ENCODE measurements at regions not wholly inside any gene's neighbourhood (a gene's known extent, or its start where the extent isn't known, plus 50 kb on each side); places are given as distances from the start of the nearest gene placed in this dataset.

DNA sequence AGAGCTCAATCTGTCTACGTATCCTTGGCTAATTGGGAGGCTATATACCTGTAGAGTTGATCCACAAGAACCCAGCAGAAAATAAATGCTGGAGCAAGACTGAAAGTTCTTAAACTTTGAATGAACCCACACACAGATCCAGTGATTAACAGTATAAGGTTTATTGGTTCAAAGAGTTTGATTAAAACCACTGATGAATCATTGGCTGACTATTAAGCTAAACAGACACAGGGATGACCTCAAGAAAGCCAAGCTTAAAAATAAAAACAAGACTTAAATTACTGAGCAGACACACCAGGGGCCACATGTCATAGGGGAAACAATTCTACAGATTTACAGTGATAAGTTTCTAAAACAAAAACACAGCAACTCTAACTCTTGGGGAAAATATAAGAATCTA lies 163.6 kb downstream of the SPATA31D1 start:
- TF ChIP-seq EGR1 (IDR thresholded peaks at IDR 0.05): no peak
- TF ChIP-seq, protein P1, sequence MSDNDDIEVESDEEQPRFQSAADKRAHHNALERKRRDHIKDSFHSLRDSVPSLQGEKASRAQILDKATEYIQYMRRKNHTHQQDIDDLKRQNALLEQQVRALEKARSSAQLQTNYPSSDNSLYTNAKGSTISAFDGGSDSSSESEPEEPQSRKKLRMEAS (IDR thresholded peaks at IDR 0.05): no peak

DNA sequence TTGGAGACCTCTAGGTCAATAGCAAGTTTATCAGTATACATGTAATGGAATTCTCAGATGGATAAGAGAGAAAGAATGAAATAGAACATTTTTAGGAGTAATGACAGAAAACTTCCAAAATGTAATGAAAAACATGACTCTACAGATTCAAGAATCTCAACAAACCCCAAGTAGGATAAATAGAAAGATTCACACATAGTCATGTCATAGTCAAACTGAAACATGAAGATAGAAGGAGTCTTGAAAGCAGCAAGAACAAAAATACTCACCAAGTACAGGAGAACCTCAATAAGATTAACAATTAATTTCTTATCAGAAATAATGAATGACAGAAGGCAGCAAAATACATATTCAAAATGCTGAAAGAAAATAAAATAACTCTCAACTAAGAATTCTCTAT lies 164.5 kb downstream of the SPATA31D1 start:
- TF ChIP-seq TAF1 (IDR thresholded peaks at IDR 0.05; ENCODE audit: low read depth) (no peak), EGR1 (IDR thresholded peaks at IDR 0.05) (no peak), YY1 (IDR thresholded peaks at IDR 0.05; ENCODE audit: low read depth) (no peak), TEAD4 (IDR thresholded peaks at IDR 0.05) (no peak), CREB1 (IDR thresholded peaks at IDR 0.05; ENCODE audit: low read depth) (no peak), TCF12 (IDR thresholded peaks at IDR 0.05; ENCODE audit: low read depth) (no peak)
- TF ChIP-seq, protein P2, sequence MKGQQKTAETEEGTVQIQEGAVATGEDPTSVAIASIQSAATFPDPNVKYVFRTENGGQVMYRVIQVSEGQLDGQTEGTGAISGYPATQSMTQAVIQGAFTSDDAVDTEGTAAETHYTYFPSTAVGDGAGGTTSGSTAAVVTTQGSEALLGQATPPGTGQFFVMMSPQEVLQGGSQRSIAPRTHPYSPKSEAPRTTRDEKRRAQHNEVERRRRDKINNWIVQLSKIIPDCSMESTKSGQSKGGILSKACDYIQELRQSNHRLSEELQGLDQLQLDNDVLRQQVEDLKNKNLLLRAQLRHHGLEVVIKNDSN (IDR thresholded peaks at IDR 0.05): no peak

DNA sequence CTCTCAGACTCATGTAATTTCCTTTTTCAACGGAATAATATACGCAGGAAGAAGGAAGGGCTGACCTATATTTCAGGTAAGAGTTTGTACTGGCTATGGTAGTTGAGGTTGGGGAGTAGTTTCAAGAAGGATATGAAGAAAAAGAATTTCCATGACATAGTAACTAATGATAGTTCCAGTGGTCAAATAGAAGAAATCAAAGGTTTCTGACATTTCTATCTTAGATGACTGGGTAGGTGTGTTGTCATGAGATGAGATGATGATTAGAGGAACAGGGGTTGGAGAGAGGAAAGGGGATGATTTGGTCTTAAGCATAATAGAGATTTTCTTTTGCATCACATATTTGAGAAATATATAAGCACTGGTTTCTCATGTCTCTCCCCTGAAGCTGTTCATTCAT lies 166.0 kb downstream of the SPATA31D1 start:
- TF ChIP-seq NFIC (IDR thresholded peaks at IDR 0.05) (no peak), TCF12 (IDR thresholded peaks at IDR 0.05; ENCODE audit: low read depth) (no peak), YY1 (IDR thresholded peaks at IDR 0.05; ENCODE audit: low read depth) (no peak), TEAD4 (IDR thresholded peaks at IDR 0.05) (no peak), EGR1 (IDR thresholded peaks at IDR 0.05) (no peak), CREB1 (IDR thresholded peaks at IDR 0.05; ENCODE audit: low read depth) (no peak), ZBTB7A (IDR thresholded peaks at IDR 0.05; ENCODE audit: low read depth) (no peak), TAF1 (IDR thresholded peaks at IDR 0.05; ENCODE audit: low read depth) (no peak), FOXM1 (IDR thresholded peaks at IDR 0.05; ENCODE audit: borderline replicate concordance, low read depth) (no peak), CEBPB (IDR thresholded peaks at IDR 0.05) (no peak), EP300 (IDR thresholded peaks at IDR 0.05; ENCODE audit: borderline replicate concordance) (no peak), RAD21 (IDR thresholded peaks at IDR 0.05; ENCODE audit: low read depth) (no peak)
- TF ChIP-seq, protein P1 (IDR thresholded peaks at IDR 0.05): no peak
- TF ChIP-seq, protein P2 (IDR thresholded peaks at IDR 0.05): no peak
- TF ChIP-seq, protein P3, sequence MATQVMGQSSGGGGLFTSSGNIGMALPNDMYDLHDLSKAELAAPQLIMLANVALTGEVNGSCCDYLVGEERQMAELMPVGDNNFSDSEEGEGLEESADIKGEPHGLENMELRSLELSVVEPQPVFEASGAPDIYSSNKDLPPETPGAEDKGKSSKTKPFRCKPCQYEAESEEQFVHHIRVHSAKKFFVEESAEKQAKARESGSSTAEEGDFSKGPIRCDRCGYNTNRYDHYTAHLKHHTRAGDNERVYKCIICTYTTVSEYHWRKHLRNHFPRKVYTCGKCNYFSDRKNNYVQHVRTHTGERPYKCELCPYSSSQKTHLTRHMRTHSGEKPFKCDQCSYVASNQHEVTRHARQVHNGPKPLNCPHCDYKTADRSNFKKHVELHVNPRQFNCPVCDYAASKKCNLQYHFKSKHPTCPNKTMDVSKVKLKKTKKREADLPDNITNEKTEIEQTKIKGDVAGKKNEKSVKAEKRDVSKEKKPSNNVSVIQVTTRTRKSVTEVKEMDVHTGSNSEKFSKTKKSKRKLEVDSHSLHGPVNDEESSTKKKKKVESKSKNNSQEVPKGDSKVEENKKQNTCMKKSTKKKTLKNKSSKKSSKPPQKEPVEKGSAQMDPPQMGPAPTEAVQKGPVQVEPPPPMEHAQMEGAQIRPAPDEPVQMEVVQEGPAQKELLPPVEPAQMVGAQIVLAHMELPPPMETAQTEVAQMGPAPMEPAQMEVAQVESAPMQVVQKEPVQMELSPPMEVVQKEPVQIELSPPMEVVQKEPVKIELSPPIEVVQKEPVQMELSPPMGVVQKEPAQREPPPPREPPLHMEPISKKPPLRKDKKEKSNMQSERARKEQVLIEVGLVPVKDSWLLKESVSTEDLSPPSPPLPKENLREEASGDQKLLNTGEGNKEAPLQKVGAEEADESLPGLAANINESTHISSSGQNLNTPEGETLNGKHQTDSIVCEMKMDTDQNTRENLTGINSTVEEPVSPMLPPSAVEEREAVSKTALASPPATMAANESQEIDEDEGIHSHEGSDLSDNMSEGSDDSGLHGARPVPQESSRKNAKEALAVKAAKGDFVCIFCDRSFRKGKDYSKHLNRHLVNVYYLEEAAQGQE (IDR thresholded peaks at IDR 0.05; ENCODE audit: low read depth): no peak

DNA sequence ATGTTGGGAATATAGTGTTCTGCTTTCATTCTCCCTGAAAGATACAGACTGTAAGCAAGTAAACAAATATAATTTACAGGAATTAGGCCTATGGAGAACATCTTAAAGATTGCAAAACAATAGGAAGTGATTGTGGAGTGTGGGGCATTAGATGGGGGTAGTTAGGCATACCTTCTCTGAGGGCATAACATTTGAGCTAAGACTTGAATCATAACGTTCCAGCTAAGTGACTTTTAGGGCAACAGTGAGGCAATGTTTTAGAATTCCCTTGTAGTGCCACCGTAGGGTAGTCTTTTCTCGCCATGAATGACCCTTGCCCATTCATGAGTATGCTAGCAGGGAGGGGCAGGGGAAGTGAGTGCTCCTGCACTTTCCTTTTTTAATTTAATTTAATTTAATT lies 173.3 kb downstream of the SPATA31D1 start:
- TF ChIP-seq TAF1 (IDR thresholded peaks at IDR 0.05; ENCODE audit: low read depth) (no peak), EP300 (IDR thresholded peaks at IDR 0.05; ENCODE audit: borderline replicate concordance) (no peak), YY1 (IDR thresholded peaks at IDR 0.05; ENCODE audit: low read depth) (no peak), CREB1 (IDR thresholded peaks at IDR 0.05; ENCODE audit: low read depth) (no peak)
- TF ChIP-seq, protein P3 (IDR thresholded peaks at IDR 0.05; ENCODE audit: low read depth): no peak
- TF ChIP-seq, protein P1 (IDR thresholded peaks at IDR 0.05): no peak
- TF ChIP-seq, protein P2 (IDR thresholded peaks at IDR 0.05): no peak

DNA sequence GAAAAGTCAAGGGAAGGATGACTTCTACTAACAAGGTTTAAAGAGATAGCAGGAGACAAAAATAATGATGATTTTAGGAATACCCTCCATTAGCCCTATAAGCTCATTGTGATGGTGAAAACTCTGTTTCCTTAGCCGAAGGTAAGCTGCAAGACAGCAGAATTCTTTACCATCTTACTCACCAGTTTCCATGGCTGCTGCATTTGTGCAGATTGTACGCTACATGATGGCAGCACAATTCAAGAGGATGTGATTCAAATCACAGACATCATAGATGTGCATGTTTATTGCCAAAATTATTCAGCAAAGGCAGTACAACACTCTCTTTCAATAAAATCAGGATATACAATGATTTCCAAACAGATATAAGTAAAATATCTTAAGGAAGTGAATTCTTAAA lies 175.6 kb downstream of the SPATA31D1 start:
- TF ChIP-seq EGR1 (IDR thresholded peaks at IDR 0.05) (no peak), NFIC (IDR thresholded peaks at IDR 0.05) (no peak), EP300 (IDR thresholded peaks at IDR 0.05; ENCODE audit: borderline replicate concordance) (no peak), RAD21 (IDR thresholded peaks at IDR 0.05; ENCODE audit: low read depth) (no peak)
- TF ChIP-seq, protein P1 (IDR thresholded peaks at IDR 0.05): no peak
- TF ChIP-seq, protein P3 (IDR thresholded peaks at IDR 0.05; ENCODE audit: low read depth): no peak

Measured in Ishikawa (cell line).